Occipital lobe (tissue), 1 donor: ENCODE measurements at regions not wholly inside any gene's neighbourhood (a gene's known extent, or its start where the extent isn't known, plus 50 kb on each side); places are given as distances from the start of the nearest gene placed in this dataset.

Experiments used
- DNase-seq: peaks from one replicate; lab custom pipeline; 2025; lab: John Stamatoyannopoulos, UW

DNA sequence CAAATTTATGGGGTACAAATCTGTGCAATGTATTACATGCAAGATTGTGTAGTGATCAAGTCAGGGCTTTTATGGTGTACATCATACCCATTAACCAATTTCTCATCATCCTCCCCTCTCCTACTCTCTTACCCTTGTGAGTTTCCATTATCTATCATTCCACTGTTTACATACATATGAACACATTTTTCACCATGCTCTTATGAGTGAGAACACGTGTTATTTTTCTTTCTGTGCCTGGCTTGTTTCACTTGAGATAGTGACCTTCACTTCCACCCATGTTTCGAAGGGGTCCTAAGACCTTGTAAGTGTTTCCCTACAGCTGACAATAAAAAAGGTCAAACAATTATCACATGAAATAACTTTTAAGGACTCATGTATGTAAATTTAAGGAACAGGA is 281.7 kb upstream of the CD180 start:
- DNase-seq, result no peak

DNA sequence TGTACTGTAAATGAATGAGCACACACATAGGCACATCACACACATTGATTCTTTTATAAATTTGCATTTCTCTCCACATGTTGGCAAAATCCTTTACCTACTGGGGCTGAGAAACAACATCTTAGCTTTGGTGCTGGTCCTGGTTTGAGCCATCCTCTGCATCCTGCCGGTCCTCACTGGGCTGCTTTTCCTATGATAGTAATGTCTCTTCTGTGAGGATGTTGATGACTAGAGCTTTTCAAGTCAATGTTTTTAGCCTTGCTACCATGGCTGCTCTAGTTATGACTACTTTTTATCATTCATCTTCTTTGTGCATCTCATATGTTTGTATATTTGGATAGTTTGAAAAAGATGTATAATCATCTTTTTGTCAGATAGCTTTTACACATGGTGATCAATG is 280.4 kb upstream of the CD180 start:
- DNase-seq, result no peak

- no peak for DNase-seq
These were observed 279.9 kb upstream of the CD180 start for GRCh38 chr5:67476531-67476930.

- no peak for DNase-seq
These were observed 278.9 kb upstream of the CD180 start for GRCh38 chr5:67475489-67475888.

- no peak for DNase-seq
These were observed 278.1 kb upstream of the CD180 start for GRCh38 chr5:67474597-67475238.

DNA sequence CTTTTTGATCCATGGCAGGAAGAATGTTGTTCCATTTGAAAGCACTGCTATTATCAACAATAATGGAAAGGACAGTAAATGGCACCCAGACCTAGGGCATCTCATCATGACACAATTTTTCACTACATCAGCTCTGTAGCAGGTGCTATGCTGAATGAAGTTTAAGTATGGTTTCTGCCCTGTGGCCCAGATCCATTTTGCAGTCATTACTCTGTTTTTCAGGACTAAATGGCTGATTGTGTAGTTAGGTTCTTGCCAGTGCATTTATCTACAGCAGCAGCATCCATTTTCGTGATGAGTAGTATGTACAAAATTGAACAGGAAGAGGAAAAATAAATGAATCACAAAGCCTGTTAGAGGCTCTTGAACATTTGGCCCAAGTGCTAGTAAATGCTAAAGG is 270.5 kb upstream of the CD180 start:
- no peak for DNase-seq

GRCh38 chr5:67465537-67466207 is 269.1 kb upstream of the CD180 start:
- DNase-seq, result no peak

GRCh38 chr5:67462147-67462546 is 265.5 kb upstream of the CD180 start:
- no peak for DNase-seq

- no peak for DNase-seq
These were observed 262.7 kb upstream of the CD180 start for GRCh38 chr5:67459253-67459652.

DNA sequence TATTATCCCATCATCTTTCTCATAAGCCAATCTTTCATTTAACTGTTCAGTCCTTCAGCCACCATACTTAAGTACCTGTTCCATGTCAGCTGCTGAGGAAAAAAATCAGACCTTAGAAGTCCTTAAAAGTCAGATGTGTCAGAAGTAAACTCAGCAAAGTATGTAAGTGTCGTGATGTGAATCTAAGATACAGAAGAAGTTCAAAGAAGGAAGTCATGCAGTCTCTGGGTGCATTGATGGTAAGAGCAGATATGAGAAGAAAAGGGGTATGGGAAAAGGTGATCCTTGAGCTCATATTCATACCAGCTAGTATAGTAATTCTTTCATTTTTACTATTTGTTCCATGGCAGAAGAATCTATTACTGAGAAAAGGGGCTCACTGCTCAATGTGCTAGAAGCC is 259.4 kb upstream of the CD180 start:
- DNase-seq, result no peak

- no peak for DNase-seq
These were observed 258.5 kb upstream of the CD180 start for GRCh38 chr5:67454957-67455561.

- no peak for DNase-seq
These were observed 256.7 kb upstream of the CD180 start for GRCh38 chr5:67453111-67453905.

DNA sequence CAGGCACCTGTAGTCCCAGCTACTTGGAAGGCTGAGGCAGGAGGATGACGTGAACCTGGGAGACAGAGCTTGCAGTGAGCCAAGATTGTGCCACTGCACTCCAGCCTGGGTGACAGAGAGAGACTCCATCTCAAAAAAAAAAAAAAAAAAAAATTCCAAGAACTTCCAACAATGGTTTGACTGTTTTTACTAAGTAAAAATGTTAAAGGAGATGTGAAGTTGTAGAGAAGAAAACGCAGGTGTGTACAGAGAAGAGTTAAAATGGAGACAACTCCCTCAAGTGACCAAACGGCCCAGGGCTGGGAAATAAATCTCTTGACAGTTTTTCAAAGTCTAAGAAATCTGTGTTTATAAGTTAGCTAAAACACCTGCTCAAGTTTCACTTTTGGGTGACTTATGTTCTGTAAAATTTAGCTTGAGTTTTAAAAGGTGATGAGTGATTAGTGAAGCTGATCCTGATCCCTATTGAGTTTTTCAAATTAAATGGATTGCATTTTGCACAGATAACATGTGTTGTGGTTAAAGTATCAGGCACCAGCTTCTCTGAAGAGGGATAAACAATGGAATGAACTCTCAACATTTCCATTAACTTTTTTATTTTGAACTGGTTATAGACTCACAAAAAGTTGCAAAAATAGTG is 255.2 kb upstream of the CD180 start:
- DNase-seq, result no peak

- no peak for DNase-seq
These were observed 251.1 kb upstream of the CD180 start for GRCh38 chr5:67447732-67448131.

DNA sequence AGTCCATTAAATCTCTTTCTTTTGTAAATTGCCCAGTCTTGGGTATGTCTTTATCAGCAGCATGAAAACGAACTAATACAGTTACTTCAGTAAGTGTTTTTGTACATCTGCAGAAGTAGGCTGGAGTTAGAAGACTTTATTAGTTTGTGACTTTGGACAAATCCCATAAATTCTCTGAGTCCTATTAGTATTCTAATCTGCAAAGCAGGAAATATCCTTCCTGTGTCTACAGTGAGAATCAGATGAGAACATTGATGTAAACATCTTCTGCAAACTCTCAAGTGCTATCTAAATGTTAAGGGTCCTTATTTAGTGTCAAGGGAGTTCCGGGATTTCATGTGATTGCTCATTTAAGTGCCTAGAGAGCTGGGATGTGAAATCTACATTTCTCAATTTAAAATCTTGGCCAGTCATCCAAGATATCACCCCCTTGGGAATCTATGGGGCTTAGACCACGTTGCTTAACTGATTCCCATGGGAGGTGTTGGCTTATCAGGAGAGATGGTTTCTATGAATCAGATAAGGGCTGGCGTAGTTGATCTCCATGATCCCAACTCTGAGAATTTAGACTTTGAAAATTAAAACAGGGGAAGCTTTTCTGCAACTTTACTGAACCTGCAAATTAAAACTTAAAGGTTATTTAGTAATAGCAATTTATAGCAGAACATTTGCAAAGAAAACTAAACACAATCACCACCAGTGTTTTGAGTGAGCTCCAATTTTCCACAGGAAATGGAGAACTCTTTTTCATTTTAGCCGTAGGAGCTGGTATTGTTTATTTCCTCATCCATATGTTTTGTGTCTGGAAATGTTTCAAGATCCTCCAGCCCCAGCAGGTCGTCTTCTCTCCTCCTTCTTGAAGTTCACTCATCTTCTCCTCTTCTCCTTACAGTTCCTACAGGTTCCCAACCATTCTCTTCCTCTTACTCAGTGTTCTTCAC is 241.6 kb upstream of the CD180 start:
- no peak for DNase-seq

GRCh38 chr5:67435032-67435431 is 238.4 kb upstream of the CD180 start:
- DNase-seq, result no peak

- DNase-seq, result no peak
These were observed 237.9 kb upstream of the CD180 start for GRCh38 chr5:67434466-67434865.

DNA sequence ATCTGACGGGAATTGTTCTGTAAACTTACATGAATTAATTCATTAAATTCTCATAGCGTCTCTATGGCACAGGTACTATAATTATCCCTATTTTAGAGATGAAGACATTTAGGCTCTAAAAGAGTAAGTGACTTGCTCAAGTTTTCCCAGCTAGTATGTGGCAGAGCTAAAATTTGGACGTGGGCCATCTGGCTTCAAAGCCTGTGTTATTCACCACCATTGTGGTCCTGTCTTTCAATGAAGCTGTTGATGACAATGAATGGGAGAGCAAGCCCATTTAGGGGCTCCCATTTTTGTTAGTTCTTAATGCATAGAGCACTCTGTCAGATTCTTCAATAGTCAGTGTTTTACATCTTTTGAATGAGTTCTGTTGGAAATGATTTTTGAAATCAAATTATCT is 236.0 kb upstream of the CD180 start:
- no peak for DNase-seq

- DNase-seq, result no peak
These were observed 234.6 kb upstream of the CD180 start for GRCh38 chr5:67431191-67431590.

DNA sequence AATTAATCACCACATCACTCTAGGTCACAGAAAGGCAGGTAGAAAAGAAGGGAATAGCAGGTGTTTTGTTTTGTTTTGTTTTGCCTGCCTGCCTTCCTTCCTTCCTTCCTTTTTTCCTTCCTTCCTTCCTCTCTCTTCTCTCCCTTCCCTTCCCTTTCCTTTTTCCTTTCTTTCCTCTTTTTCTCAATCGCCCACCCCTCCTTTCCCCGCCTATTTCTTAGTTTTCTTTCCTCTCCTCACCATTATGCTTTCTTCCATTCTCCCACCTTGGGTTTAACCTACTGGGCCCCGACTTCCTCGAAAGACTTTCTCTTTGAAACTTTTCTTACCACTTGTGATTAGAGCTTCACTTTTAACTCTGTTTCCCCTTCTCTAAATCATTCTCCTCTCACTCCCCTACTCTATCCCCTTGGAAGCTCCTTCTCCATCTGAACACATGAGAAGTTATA is 231.3 kb upstream of the CD180 start:
- no peak for DNase-seq
